GM12865 (cell line): ENCODE measurements at regions not wholly inside any gene's neighbourhood (a gene's known extent, or its start where the extent isn't known, plus 50 kb on each side); places are given as distances from the start of the nearest gene placed in this dataset.

Experiments used
- DNase-seq: peaks from one replicate; pipeline ENCODE4 v3.0.0; 2010; ENCODE audit warnings: low read depth
- H3K4me3 ChIP-seq: 2 replicates; pipeline ENCODE4 v1.5.1; 2011; ENCODE audit warnings: mild to moderate bottlenecking, low read depth, low read length, control low read depth
- CTCF ChIP-seq: IDR thresholded peaks from 2 replicates; pipeline ENCODE4 v1.5.1; 2011; ENCODE audit warnings: low read length, control low read depth, low read depth, inconsistent platforms; ENCODE audit not compliant: insufficient read depth; ENCODE audit errors: missing control alignments

GRCh38 chr2:21667638-21668037 lies 543.9 kb downstream of the TDRD15 start:
- H3K4me3 ChIP-seq, result no peak overlapping the region
- no peak for TF ChIP-seq CTCF
- no peak for DNase-seq

GRCh38 chr2:21668078-21668710 lies 544.4 kb downstream of the TDRD15 start:
- TF ChIP-seq CTCF, result no peak
- no peak overlapping the region for H3K4me3 ChIP-seq
- DNase-seq, result no peak

- no peak overlapping the region for H3K4me3 ChIP-seq
- TF ChIP-seq CTCF, result no peak
- DNase-seq, result no peak
Observed at GRCh38 chr2:21676041-21676440, 552.3 kb downstream of the TDRD15 start.

DNA sequence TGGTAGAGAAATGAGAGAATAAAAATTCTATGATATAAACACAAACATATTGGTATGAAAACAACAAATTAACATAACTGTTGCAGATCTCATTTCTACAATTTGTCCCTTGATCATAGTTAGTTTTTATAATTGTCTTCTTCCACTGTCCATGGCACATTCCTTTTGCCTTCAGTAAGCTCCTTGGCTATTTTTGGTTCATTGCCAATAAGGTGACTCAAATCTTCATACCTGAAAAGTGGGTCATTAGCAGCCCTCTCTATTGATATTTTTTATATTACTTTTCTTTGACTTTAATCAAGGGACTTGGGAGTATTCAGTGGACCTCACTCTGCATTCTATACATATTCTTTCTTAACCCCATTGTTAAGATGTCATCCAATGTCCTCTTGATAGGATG lies 552.9 kb downstream of the TDRD15 start:
- no peak for TF ChIP-seq CTCF
- DNase-seq, result no peak
- no peak overlapping the region for H3K4me3 ChIP-seq

DNA sequence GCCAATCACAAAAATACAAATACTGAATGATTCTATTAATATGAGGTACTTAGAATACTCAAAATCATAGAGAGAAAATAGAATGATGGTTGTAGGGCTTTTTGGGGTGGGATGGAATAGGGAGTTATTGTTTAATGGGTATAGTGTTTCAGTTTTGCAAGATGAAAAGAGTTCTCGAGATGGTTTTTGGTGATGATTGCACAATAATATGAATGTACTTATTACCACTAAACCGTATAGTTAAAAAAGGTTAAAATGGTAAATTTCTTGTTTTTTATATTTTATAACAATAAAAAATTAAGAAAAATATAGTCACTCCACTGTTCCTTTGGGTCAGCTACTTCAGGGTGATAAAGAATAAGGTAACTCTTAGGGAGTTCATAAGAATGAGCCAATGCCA lies 560.1 kb downstream of the TDRD15 start:
- H3K4me3 ChIP-seq, result no peak overlapping the region
- no peak for TF ChIP-seq CTCF
- DNase-seq, result no peak

GRCh38 chr2:21687589-21687988 lies 563.8 kb downstream of the TDRD15 start:
- no peak overlapping the region for H3K4me3 ChIP-seq
- no peak for DNase-seq
- TF ChIP-seq CTCF, result no peak

- no peak for DNase-seq
- no peak for TF ChIP-seq CTCF
- no peak overlapping the region for H3K4me3 ChIP-seq
Observed at GRCh38 chr2:21690005-21690404, 566.2 kb downstream of the TDRD15 start.
